Left colon (tissue), 2 donors: ENCODE measurements at regions not wholly inside any gene's neighbourhood (a gene's known extent, or its start where the extent isn't known, plus 50 kb on each side); places are given as distances from the start of the nearest gene placed in this dataset.
"Not testable (repeated sequence)": the region's sequence is repeated elsewhere in the genome, so short reads cannot be mapped to it uniquely, and the experiment has no call there.

Source experiments
- ATAC-seq: fragments of 200-7000 bp; cut with Tn5 transposase; one replicate; pipeline ENCODE4 v1.9.1; 2020; ENCODE audit warnings: mild to moderate bottlenecking, moderate library complexity
- DNase-seq, 2 donors: peaks; one replicate each; pipeline ENCODE4 v3.0.0-alpha.2; 2020
- intact Hi-C, 2 donors: fragments of 100-400 bp; cut with DNase I in 1 of 2; cut with micrococcal nuclease in 1 of 2; formaldehyde crosslinking; loops; one replicate each; pipeline versions ENCODE4 v1.11.2 to v1.14.0; 2022; cut with DNase I, micrococcal nuclease
- donor health status: DM: no; HTN: no; CAD: no.
- donor health status: DM: yes; HTN: yes; CAD: no.

- ATAC-seq (no peak), DNase-seq (no peak)
- intact Hi-C loops = no loop called here
Observed at GRCh38 chr5:135172718-135173117, 138.7 kb upstream of the PITX1 start.

- intact Hi-C loops = no loop called here
- ATAC-seq = no peak
- no peak for DNase-seq
Observed at GRCh38 chr5:135171336-135171735, 137.3 kb upstream of the PITX1 start.

GRCh38 chr5:135170500-135170899, 136.5 kb upstream of the PITX1 start:
- intact Hi-C loops = no loop called here
- ATAC-seq = no peak

GRCh38 chr5:135169753-135170152, 135.7 kb upstream of the PITX1 start:
- intact Hi-C loops = no loop called here
- ATAC-seq (no peak), DNase-seq (no peak)

More at GRCh38 chr5:135170500-135170899, 136.5 kb upstream of the PITX1 start:
- no peak for DNase-seq

GRCh38 chr5:135167634-135168033, 133.6 kb upstream of the PITX1 start:
- DNase-seq (no peak), ATAC-seq (no peak)

GRCh38 chr5:135164873-135165614, 131.0 kb upstream of the PITX1 start:
- intact Hi-C loops, DNase-seq, ATAC-seq: not testable (repeated sequence)

More at GRCh38 chr5:135167634-135168033, 133.6 kb upstream of the PITX1 start:
- intact Hi-C loops = no loop called here

GRCh38 chr5:135163964-135164363, 129.9 kb upstream of the PITX1 start:
- ATAC-seq (no peak), DNase-seq (no peak)
- intact Hi-C loops = no loop called here

GRCh38 chr5:135163391-135163790, 129.4 kb upstream of the PITX1 start:
- DNase-seq (no peak), ATAC-seq (no peak)
- intact Hi-C loops = no loop called here

- no peak for ATAC-seq
- DNase-seq = no peak
- intact Hi-C loops = no loop called here
Observed at GRCh38 chr5:135162661-135163265, 128.7 kb upstream of the PITX1 start.

GRCh38 chr5:135161221-135161620, 127.2 kb upstream of the PITX1 start:
- ATAC-seq (no peak), DNase-seq (no peak)
- intact Hi-C loops = no loop called here

- intact Hi-C loops = no loop called here
- no peak for DNase-seq
- no peak for ATAC-seq
Observed at GRCh38 chr5:135160036-135160675, 126.1 kb upstream of the PITX1 start.

GRCh38 chr5:135159626-135160025, 125.6 kb upstream of the PITX1 start:
- DNase-seq = no peak
- intact Hi-C loops = no loop called here

GRCh38 chr5:135158982-135159381, 125.0 kb upstream of the PITX1 start:
- no peak for ATAC-seq
- DNase-seq = no peak
- intact Hi-C loops = no loop called here

More at GRCh38 chr5:135159626-135160025, 125.6 kb upstream of the PITX1 start:
- no peak for ATAC-seq

- intact Hi-C loops = no loop called here
- DNase-seq = no peak
- no peak for ATAC-seq
Observed at GRCh38 chr5:135158314-135158697, 124.3 kb upstream of the PITX1 start.

- DNase-seq = no peak
- intact Hi-C loops = no loop called here
- ATAC-seq = no peak
Observed at GRCh38 chr5:135157421-135158313, 123.6 kb upstream of the PITX1 start.

- ATAC-seq = no peak
- intact Hi-C loops = no loop called here
- DNase-seq = no peak
Observed at GRCh38 chr5:135156715-135157404, 122.8 kb upstream of the PITX1 start.

- ATAC-seq = no peak
- intact Hi-C loops = no loop called here
Observed at GRCh38 chr5:135156337-135156714, 122.3 kb upstream of the PITX1 start.

GRCh38 chr5:135155616-135156214, 121.7 kb upstream of the PITX1 start:
- intact Hi-C loops = no loop called here
- ATAC-seq (no peak), DNase-seq (no peak)

More at GRCh38 chr5:135156337-135156714, 122.3 kb upstream of the PITX1 start:
- no peak for DNase-seq
